Caki2 (cell line): ENCODE measurements at regions not wholly inside any gene's neighbourhood (a gene's known extent, or its start where the extent isn't known, plus 50 kb on each side); places are given as distances from the start of the nearest gene placed in this dataset.
"Not testable (repeated sequence)": the region's sequence is repeated elsewhere in the genome, so short reads cannot be mapped to it uniquely, and the experiment has no call there.

Experiments
- DNase-seq: peaks from one replicate; pipeline ENCODE4 v3.0.0-alpha.2; 2015; ENCODE audit warnings: low read depth
- in situ Hi-C: cut with HindIII; loops from 2 replicates; pipeline ENCODE4 v1.10.0; 2016; ENCODE audit warnings: low sequenced_read_pairs, low pct_unique_long_range_greater_than_20kb, mixed read lengths

- no peak for DNase-seq
- in situ Hi-C loops: no loop called here
Measured at GRCh38 chr16:27634779-27635178, 84.8 kb downstream of the KATNIP start.

- no peak for DNase-seq
- in situ Hi-C loops: no loop called here
Measured at GRCh38 chr16:27636453-27637240, 86.7 kb downstream of the KATNIP start.

GRCh38 chr16:27638833-27639560 is 89.1 kb downstream of the KATNIP start:
- no peak for DNase-seq
- in situ Hi-C loops: no loop called here

GRCh38 chr16:27639561-27640276 is 89.8 kb downstream of the KATNIP start:
- peak; percentile 61 for DNase-seq
- in situ Hi-C loops: no loop called here

GRCh38 chr16:27640277-27640600 is 90.3 kb downstream of the KATNIP start:
- DNase-seq: no peak
- in situ Hi-C loops: no loop called here

GRCh38 chr16:27641260-27641659 is 91.3 kb downstream of the KATNIP start:
- no peak for DNase-seq
- in situ Hi-C loops: no loop called here

GRCh38 chr16:27641734-27642415 is 91.9 kb downstream of the KATNIP start:
- DNase-seq, in situ Hi-C loops: not testable (repeated sequence)

GRCh38 chr16:27642756-27643155 is 92.8 kb downstream of the KATNIP start:
- peak; percentile 14 for DNase-seq
- in situ Hi-C loops: no loop called here

- in situ Hi-C loops: no loop called here
- no peak for DNase-seq
Measured at GRCh38 chr16:27644165-27644564, 94.2 kb downstream of the KATNIP start.

GRCh38 chr16:27645396-27645795 is 95.5 kb downstream of the KATNIP start:
- in situ Hi-C loops: no loop called here
- no peak for DNase-seq

- DNase-seq: no peak
- in situ Hi-C loops: no loop called here
Measured at GRCh38 chr16:27646806-27647205, 96.9 kb downstream of the KATNIP start.

- DNase-seq: no peak
- in situ Hi-C loops: no loop called here
Measured at GRCh38 chr16:27649021-27649420, 99.1 kb downstream of the KATNIP start.

GRCh38 chr16:27650073-27650701 is 100.2 kb downstream of the KATNIP start:
- in situ Hi-C loops: no loop called here

GRCh38 chr16:27651301-27651700 is 101.4 kb downstream of the KATNIP start:
- in situ Hi-C loops: no loop called here
- DNase-seq: no peak

More at GRCh38 chr16:27650073-27650701, 100.2 kb downstream of the KATNIP start:
- no peak for DNase-seq

GRCh38 chr16:27657811-27658210 is 107.9 kb downstream of the KATNIP start:
- in situ Hi-C loops: no loop called here
- DNase-seq: no peak

GRCh38 chr16:27660507-27660906 is 110.6 kb downstream of the KATNIP start:
- in situ Hi-C loops: no loop called here
- DNase-seq: no peak

- DNase-seq, in situ Hi-C loops: not testable (repeated sequence)
Measured at GRCh38 chr16:27663235-27663634, 113.3 kb downstream of the KATNIP start.

GRCh38 chr16:27665881-27666280 is 115.9 kb downstream of the KATNIP start:
- DNase-seq: no peak
- in situ Hi-C loops: no loop called here
